Liver (tissue), 8 donors: ENCODE measurements at regions not wholly inside any gene's neighbourhood (a gene's known extent, or its start where the extent isn't known, plus 50 kb on each side); places are given as distances from the start of the nearest gene placed in this dataset.

ENCODE experiments used
- DNase-seq: peaks from one replicate; pipeline ENCODE4 v3.0.0-alpha.2; 2017; ENCODE audit warnings: low spot score
- H3K27ac ChIP-seq, 2 donors: one replicate each; pipeline ENCODE4 v1.7.0; 2013; ENCODE audit warnings: inconsistent platforms in 2 of 2, low read length in 2 of 2, control low read depth in 1 of 2, low read depth in 1 of 2, mild to moderate bottlenecking in 1 of 2
- H3K27me3 ChIP-seq, 4 donors: one replicate each; pipeline versions ENCODE4 v1.6.1 to v1.7.0; 2013; ENCODE audit warnings: low read length in 3 of 4, inconsistent platforms in 1 of 4, mild to moderate bottlenecking in 1 of 4, moderate library complexity in 1 of 4; ENCODE audit not compliant: control insufficient read depth in 4 of 4, insufficient read depth in 4 of 4
- H3K36me3 ChIP-seq, 4 donors: one replicate each; pipeline versions ENCODE4 v1.6.1 to v1.7.0; 2013; ENCODE audit warnings: low read length in 3 of 4, mild to moderate bottlenecking in 3 of 4, low read depth in 1 of 4, moderate library complexity in 1 of 4; ENCODE audit not compliant: control insufficient read depth in 4 of 4, insufficient read depth in 3 of 4
- H3K4me1 ChIP-seq, 4 donors: one replicate each; pipeline versions ENCODE4 v1.6.1 to v1.7.0; 2013; ENCODE audit warnings: low read length in 3 of 4, mild to moderate bottlenecking in 3 of 4, moderate library complexity in 1 of 4; ENCODE audit not compliant: control insufficient read depth in 4 of 4, insufficient read depth in 4 of 4
- H3K4me3 ChIP-seq, 3 donors: one replicate each; pipeline versions ENCODE4 v1.6.1 to v1.7.0; 2013; ENCODE audit warnings: low read length in 3 of 3, control low read depth in 1 of 3, low read depth in 1 of 3, mild to moderate bottlenecking in 1 of 3
- H3K9ac ChIP-seq, 2 donors: one replicate each; pipeline ENCODE4 v1.7.0; 2013; ENCODE audit warnings: low read length in 2 of 2, mild to moderate bottlenecking in 2 of 2, moderate library complexity in 2 of 2, control low read depth in 1 of 2, low read depth in 1 of 2
- H3K9me3 ChIP-seq, 4 donors: one replicate each; pipeline versions ENCODE4 v1.6.1 to v1.7.0; 2013; ENCODE audit warnings: low read length in 3 of 4; ENCODE audit not compliant: control insufficient read depth in 4 of 4
- ATF3 ChIP-seq: IDR thresholded peaks from 2 replicates; pipeline ENCODE4 v1.6.1; 2016; ENCODE audit warnings: antibody characterized with exemption
- CTCF ChIP-seq: fragments of 150-350 bp; IDR thresholded peaks from 2 replicates; pipeline ENCODE4 v1.5.1; 2017; ENCODE audit warnings: improper control_type of control experiment, low read depth, low read length; ENCODE audit not compliant: missing input control
- EGR1 ChIP-seq, 2 donors: IDR thresholded peaks; 2 replicates each; pipeline ENCODE4 v1.6.1; 2016 to 2018; ENCODE audit warnings: antibody characterized with exemption in 2 of 2, low read depth in 2 of 2
- FOXA1 ChIP-seq: IDR thresholded peaks from 2 replicates; pipeline ENCODE4 v1.6.1; 2016; ENCODE audit warnings: antibody characterized with exemption
- FOXA2 ChIP-seq: IDR thresholded peaks from 2 replicates; pipeline ENCODE4 v1.6.1; 2016; ENCODE audit warnings: antibody characterized with exemption
- GABPA ChIP-seq, 2 donors: IDR thresholded peaks in 1 of 2; conservative IDR thresholded peaks in 1 of 2; 2 replicates each; pipeline ENCODE4 v1.6.1; 2016; ENCODE audit warnings: antibody characterized with exemption in 2 of 2, mild to moderate bottlenecking in 1 of 2, moderate library complexity in 1 of 2
- HNF4A ChIP-seq, 2 donors: conservative IDR thresholded peaks; 2 replicates each; pipeline ENCODE4 v1.6.1; 2016; ENCODE audit warnings: antibody characterized with exemption in 2 of 2, mild to moderate bottlenecking in 2 of 2
- HNF4G ChIP-seq: IDR thresholded peaks from 2 replicates; pipeline ENCODE4 v1.6.1; 2016; ENCODE audit warnings: antibody characterized with exemption
- JUND ChIP-seq, 2 donors: IDR thresholded peaks; 2 replicates each; pipeline ENCODE4 v1.6.1; 2016; ENCODE audit warnings: antibody characterized with exemption in 2 of 2
- NR2F2 ChIP-seq: IDR thresholded peaks from 2 replicates; pipeline ENCODE4 v1.6.1; 2016; ENCODE audit warnings: antibody characterized with exemption
- RAD21 ChIP-seq, 2 donors: IDR thresholded peaks; 2 replicates each; pipeline ENCODE4 v1.6.1; 2016; ENCODE audit warnings: antibody characterized with exemption in 2 of 2, mild to moderate bottlenecking in 2 of 2
- RXRA ChIP-seq, 2 donors: IDR thresholded peaks; 2 replicates each; pipeline ENCODE4 v1.6.1; 2017 to 2018; ENCODE audit warnings: antibody characterized with exemption in 2 of 2, mild to moderate bottlenecking in 1 of 2
- SP1 ChIP-seq: IDR thresholded peaks from 2 replicates; pipeline ENCODE4 v1.6.1; 2018; ENCODE audit warnings: antibody characterized with exemption, mild to moderate bottlenecking
- TAF1 ChIP-seq: conservative IDR thresholded peaks from 2 replicates; pipeline ENCODE4 v1.6.1; 2016; ENCODE audit warnings: antibody characterized with exemption, mild to moderate bottlenecking
- YY1 ChIP-seq: IDR thresholded peaks from 2 replicates; pipeline ENCODE4 v1.6.1; 2016; ENCODE audit warnings: antibody characterized with exemption, mild to moderate bottlenecking
- ZBTB33 ChIP-seq: IDR thresholded peaks from 2 replicates; pipeline ENCODE4 v1.6.1; 2016; ENCODE audit warnings: antibody characterized with exemption
- WGBS: extraction: QIAGEN DNeasy Blood & Tissue Kit; methylation state at CpG from one replicate; pipeline ENCODE4 v1.1.7; 2013; 5-methylcytosine and 5-hydroxymethylcytosine counted together
- TF ChIP-seq, protein P1 (sequence below): IDR thresholded peaks from 2 replicates; pipeline ENCODE4 v1.6.1; 2016; ENCODE audit warnings: antibody characterized with exemption
- TF ChIP-seq, protein P2 (sequence below): IDR thresholded peaks from 2 replicates; pipeline ENCODE4 v1.6.1; 2016; ENCODE audit warnings: antibody characterized with exemption, mild to moderate bottlenecking
- donor health status: healthy.
- donor health status: healthy.
- donor health status: healthy.
- donor health status: healthy.
- donor health status: healthy.

DNA sequence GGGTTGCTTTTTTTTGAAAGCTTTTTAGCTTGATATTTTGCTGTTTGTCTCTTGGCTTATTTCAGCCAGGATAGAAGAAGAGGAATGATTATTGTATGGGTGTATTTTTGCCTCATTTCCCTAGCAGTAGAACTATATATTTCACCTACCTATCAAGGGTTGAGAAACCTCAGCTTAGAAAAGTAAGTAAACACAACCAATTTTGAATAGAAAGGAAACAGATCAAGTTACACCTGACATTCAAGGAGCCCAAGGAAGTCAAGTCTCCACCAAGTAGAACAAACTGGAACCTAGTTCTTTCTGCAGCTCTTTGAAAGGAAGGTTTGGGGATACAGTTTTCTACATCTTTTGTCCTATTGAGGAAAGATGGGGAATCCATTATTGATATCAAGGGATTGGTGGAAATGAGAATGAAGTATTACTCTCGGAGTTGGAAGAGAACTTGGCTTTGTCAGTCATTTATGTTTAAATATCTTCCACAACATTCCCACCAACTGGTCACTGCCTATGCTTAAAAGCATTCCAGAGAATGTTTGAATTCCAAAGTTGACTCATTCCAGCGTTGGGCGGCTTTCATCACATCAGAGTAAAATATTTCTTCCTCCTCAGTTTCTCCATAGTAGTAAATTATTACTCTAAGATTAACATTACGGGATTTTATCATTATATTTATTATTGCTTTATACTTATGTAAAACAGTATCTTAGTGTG lies 207.8 kb upstream of the CNKSR2 start:
- no peak overlapping the region for H3K9ac ChIP-seq
- H3K9me3 ChIP-seq = no peaks in the 10 kb centered on the region
- no peak overlapping the region for H3K4me3 ChIP-seq
- 50% methylated on average over 4 of the region's 4 CpGs for WGBS
- no peaks in the 10 kb centered on the region for H3K27me3 ChIP-seq
- no peak for TF ChIP-seq RAD21 (IDR thresholded peaks at IDR 0.05)
- TF ChIP-seq HNF4G = no peak
- TF ChIP-seq HNF4A (conservative IDR thresholded peaks at IDR 0.05) = no peak
- TF ChIP-seq CTCF = no peak
- no peak for TF ChIP-seq JUND (IDR thresholded peaks at IDR 0.05)
- no peak for TF ChIP-seq YY1
- TF ChIP-seq FOXA1 = no peak
- no peak for TF ChIP-seq ZBTB33
- TF ChIP-seq SP1 = no peak
- TF ChIP-seq ATF3 = no peak
- TF ChIP-seq, protein P1, sequence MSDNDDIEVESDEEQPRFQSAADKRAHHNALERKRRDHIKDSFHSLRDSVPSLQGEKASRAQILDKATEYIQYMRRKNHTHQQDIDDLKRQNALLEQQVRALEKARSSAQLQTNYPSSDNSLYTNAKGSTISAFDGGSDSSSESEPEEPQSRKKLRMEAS = no peak
- TF ChIP-seq NR2F2 = no peak
- TF ChIP-seq TAF1 = no peak
- no peak for TF ChIP-seq FOXA2
- no peak for TF ChIP-seq GABPA (IDR thresholded peaks at IDR 0.05 in 1 of 2, conservative IDR thresholded peaks at IDR 0.05 in 1 of 2)
- TF ChIP-seq RXRA (IDR thresholded peaks at IDR 0.05) = no peak
- TF ChIP-seq, protein P2, sequence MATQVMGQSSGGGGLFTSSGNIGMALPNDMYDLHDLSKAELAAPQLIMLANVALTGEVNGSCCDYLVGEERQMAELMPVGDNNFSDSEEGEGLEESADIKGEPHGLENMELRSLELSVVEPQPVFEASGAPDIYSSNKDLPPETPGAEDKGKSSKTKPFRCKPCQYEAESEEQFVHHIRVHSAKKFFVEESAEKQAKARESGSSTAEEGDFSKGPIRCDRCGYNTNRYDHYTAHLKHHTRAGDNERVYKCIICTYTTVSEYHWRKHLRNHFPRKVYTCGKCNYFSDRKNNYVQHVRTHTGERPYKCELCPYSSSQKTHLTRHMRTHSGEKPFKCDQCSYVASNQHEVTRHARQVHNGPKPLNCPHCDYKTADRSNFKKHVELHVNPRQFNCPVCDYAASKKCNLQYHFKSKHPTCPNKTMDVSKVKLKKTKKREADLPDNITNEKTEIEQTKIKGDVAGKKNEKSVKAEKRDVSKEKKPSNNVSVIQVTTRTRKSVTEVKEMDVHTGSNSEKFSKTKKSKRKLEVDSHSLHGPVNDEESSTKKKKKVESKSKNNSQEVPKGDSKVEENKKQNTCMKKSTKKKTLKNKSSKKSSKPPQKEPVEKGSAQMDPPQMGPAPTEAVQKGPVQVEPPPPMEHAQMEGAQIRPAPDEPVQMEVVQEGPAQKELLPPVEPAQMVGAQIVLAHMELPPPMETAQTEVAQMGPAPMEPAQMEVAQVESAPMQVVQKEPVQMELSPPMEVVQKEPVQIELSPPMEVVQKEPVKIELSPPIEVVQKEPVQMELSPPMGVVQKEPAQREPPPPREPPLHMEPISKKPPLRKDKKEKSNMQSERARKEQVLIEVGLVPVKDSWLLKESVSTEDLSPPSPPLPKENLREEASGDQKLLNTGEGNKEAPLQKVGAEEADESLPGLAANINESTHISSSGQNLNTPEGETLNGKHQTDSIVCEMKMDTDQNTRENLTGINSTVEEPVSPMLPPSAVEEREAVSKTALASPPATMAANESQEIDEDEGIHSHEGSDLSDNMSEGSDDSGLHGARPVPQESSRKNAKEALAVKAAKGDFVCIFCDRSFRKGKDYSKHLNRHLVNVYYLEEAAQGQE = no peak
- no peak for TF ChIP-seq EGR1 (IDR thresholded peaks at IDR 0.05; ENCODE audit: low read depth in 2 of 2)
- no peak for DNase-seq
- H3K27ac ChIP-seq = no peak overlapping the region
- H3K4me1 ChIP-seq = no peaks in the 10 kb centered on the region
- no peaks in the 10 kb centered on the region for H3K36me3 ChIP-seq
